ENCODE measurements at regions not wholly inside any gene's neighbourhood (a gene's known extent, or its start where the extent isn't known, plus 50 kb on each side); places are given as distances from the start of the nearest gene placed in this dataset.

GRCh38 chr6:144696610-144697368, 411.7 kb downstream of the UTRN start:
- ATAC-seq (no peak), DNase-seq (ENCODE audit: low read depth, low spot score) (no peak)
- Histone ChIP-seq H3K4me3 (ENCODE audit: low read depth in 2 of 2, low read length in 2 of 2) (no peak overlapping the region), H3K27me3 (ENCODE audit: control insufficient read depth, insufficient read depth, low read length) (no peaks in the 10 kb centered on the region), H3K9me3 (ENCODE audit: control insufficient read depth, insufficient read depth, low read depth, low read length) (no peaks in the 10 kb centered on the region), H3K36me3 (ENCODE audit: control insufficient read depth, insufficient read depth, low read length) (no peaks in the 10 kb centered on the region), H3K27ac (ENCODE audit: low read length) (no peak overlapping the region), H3K4me1 (ENCODE audit: control insufficient read depth, insufficient read depth, low read length) (no peaks in the 10 kb centered on the region)
- ChIA-PET POLR2A (no interaction called here), CTCF (no interaction called here)
- in situ Hi-C loops (cut with HindIII; ENCODE audit: low pct_unique_long_range_greater_than_20kb, low sequenced_read_pairs), result no loop called here
- intact Hi-C loops (cut with micrococcal nuclease; ENCODE audit: unreplicated experiment), result no loop called here
- TF ChIP-seq TCF7L2 (IDR thresholded peaks at IDR 0.05; ENCODE audit: low read depth, low read length) (no peak), POLR2AphosphoS5 (IDR thresholded peaks at IDR 0.05; ENCODE audit: low read depth, low read length) (no peak), SIN3A (IDR thresholded peaks at IDR 0.05; ENCODE audit: borderline replicate concordance, insufficient read depth, low read depth, low read length) (no peak)
- TF ChIP-seq, protein P1, sequence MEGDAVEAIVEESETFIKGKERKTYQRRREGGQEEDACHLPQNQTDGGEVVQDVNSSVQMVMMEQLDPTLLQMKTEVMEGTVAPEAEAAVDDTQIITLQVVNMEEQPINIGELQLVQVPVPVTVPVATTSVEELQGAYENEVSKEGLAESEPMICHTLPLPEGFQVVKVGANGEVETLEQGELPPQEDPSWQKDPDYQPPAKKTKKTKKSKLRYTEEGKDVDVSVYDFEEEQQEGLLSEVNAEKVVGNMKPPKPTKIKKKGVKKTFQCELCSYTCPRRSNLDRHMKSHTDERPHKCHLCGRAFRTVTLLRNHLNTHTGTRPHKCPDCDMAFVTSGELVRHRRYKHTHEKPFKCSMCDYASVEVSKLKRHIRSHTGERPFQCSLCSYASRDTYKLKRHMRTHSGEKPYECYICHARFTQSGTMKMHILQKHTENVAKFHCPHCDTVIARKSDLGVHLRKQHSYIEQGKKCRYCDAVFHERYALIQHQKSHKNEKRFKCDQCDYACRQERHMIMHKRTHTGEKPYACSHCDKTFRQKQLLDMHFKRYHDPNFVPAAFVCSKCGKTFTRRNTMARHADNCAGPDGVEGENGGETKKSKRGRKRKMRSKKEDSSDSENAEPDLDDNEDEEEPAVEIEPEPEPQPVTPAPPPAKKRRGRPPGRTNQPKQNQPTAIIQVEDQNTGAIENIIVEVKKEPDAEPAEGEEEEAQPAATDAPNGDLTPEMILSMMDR (IDR thresholded peaks at IDR 0.05), result no peak
- no TSS peak for BruUV-seq (replicated peaks)

- no peaks in the 10 kb centered on the region for H3K27me3 ChIP-seq (ENCODE audit: control insufficient read depth, insufficient read depth, low read length)
- ChIA-PET CTCF (no interaction called here), POLR2A (interaction anchor here (0.6 kb wide), 1 partner anchor 14 kb away, joined by 5 read pairs; no protein-coding TSS in a partner anchor)
- H3K4me1 ChIP-seq (ENCODE audit: control insufficient read depth, insufficient read depth, low read length), result no peaks in the 10 kb centered on the region
- in situ Hi-C loops (cut with HindIII; ENCODE audit: low pct_unique_long_range_greater_than_20kb, low sequenced_read_pairs), result no loop called here
- no TSS peak for BruUV-seq (replicated peaks)
- no peak for ATAC-seq
- no peak for DNase-seq (ENCODE audit: low read depth, low spot score)
- no peaks in the 10 kb centered on the region for H3K9me3 ChIP-seq (ENCODE audit: control insufficient read depth, insufficient read depth, low read depth, low read length)
- TF ChIP-seq SIN3A (IDR thresholded peaks at IDR 0.05; ENCODE audit: borderline replicate concordance, insufficient read depth, low read depth, low read length), result no peak
- no peak for TF ChIP-seq POLR2AphosphoS5 (IDR thresholded peaks at IDR 0.05; ENCODE audit: low read depth, low read length)
- TF ChIP-seq, protein P1 (IDR thresholded peaks at IDR 0.05), result no peak
- no peak for TF ChIP-seq TCF7L2 (IDR thresholded peaks at IDR 0.05; ENCODE audit: low read depth, low read length)
- no peaks in the 10 kb centered on the region for H3K36me3 ChIP-seq (ENCODE audit: control insufficient read depth, insufficient read depth, low read length)
- no peak overlapping the region for H3K4me3 ChIP-seq (ENCODE audit: low read depth in 2 of 2, low read length in 2 of 2)
- intact Hi-C loops (cut with micrococcal nuclease; ENCODE audit: unreplicated experiment), result no loop called here
- H3K27ac ChIP-seq (ENCODE audit: low read length), result no peak overlapping the region
These were observed 412.2 kb downstream of the UTRN start for GRCh38 chr6:144697369-144697760.

DNA sequence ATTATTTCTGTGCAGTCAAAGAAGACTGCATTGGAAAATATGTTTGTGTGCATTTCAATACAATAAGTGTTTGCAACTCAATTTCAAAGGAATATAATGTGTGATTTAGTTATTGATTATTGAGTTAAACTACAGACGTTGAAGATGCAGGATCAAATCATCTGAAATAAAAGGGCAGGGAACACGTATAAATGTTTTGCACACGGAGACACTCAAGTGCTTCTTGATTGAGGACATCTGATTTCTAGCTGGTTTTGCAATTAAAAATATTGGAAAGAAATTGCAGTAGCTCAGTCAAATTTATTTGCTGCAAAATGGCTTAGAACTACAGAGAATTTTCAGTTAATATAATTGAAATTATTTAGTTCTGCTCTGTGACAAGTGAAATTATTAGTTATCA, 412.7 kb downstream of the UTRN start:
- no peak overlapping the region for H3K4me3 ChIP-seq (ENCODE audit: low read depth in 2 of 2, low read length in 2 of 2)
- no peaks in the 10 kb centered on the region for H3K36me3 ChIP-seq (ENCODE audit: control insufficient read depth, insufficient read depth, low read length)
- intact Hi-C loops (cut with micrococcal nuclease; ENCODE audit: unreplicated experiment), result no loop called here
- in situ Hi-C loops (cut with HindIII; ENCODE audit: low pct_unique_long_range_greater_than_20kb, low sequenced_read_pairs), result no loop called here
- no peak overlapping the region for H3K27ac ChIP-seq (ENCODE audit: low read length)
- TF ChIP-seq TCF7L2 (IDR thresholded peaks at IDR 0.05; ENCODE audit: low read depth, low read length), result no peak
- no peak for TF ChIP-seq POLR2AphosphoS5 (IDR thresholded peaks at IDR 0.05; ENCODE audit: low read depth, low read length)
- no peak for TF ChIP-seq REST (IDR thresholded peaks at IDR 0.05; ENCODE audit: insufficient read depth in 1 of 2, low read depth in 2 of 2, low read length in 1 of 2)
- no peak for DNase-seq (ENCODE audit: low read depth, low spot score)
- ATAC-seq, result no peak
- no peaks in the 10 kb centered on the region for H3K27me3 ChIP-seq (ENCODE audit: control insufficient read depth, insufficient read depth, low read length)
- ChIA-PET POLR2A (interaction anchor here (0.6 kb wide), 1 partner anchor 14 kb away, joined by 5 read pairs; no protein-coding TSS in a partner anchor), CTCF (no interaction called here)
- no peaks in the 10 kb centered on the region for H3K9me3 ChIP-seq (ENCODE audit: control insufficient read depth, insufficient read depth, low read depth, low read length)
- no peaks in the 10 kb centered on the region for H3K4me1 ChIP-seq (ENCODE audit: control insufficient read depth, insufficient read depth, low read length)
- no TSS peak for BruUV-seq (replicated peaks)
